Stimulated activated CD4-positive, alpha-beta T cell treated with anti-CD3 and anti-CD28 coated beads, TNF-alpha, amount 100 ng/mL, for 1 hour (primary cell): ENCODE measurements at regions not wholly inside any gene's neighbourhood (a gene's known extent, or its start where the extent isn't known, plus 50 kb on each side); places are given as distances from the start of the nearest gene placed in this dataset.

Experiments
- DNase-seq, 3 donors: peaks; one replicate each; pipeline ENCODE4 v3.0.0-alpha.2; 2020; ENCODE audit warnings: low read depth in 3 of 3, low spot score in 1 of 3

DNA sequence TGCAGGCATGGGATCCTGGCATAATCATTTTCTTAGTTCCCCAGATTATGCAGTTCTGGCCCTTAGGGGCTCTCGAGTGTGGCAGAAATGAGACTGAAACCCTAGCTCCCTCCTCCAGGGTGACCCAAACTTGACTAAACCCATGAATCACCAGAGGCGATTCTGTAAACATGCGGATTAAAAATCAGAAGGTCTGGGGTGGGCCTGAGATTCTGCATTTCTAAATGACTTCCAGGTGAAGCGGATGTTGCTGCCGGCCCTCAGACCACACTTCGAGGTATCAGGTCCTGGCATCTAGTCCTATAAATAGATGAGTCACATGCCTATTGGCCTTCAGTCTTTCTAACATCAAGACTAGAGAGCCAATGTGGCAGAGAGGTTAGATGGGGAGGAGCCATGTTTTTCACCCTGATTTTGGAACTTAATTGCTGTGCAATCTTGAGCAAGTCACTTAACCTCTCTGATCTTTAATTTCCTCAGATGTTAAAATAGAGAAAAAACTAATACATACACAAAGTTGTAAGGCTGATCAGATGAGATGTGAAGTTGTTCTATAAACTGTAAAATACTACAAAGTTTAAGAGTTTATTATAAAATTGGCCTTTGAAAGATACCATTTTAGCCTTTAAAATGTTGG, 431.2 kb downstream of the FOXO1 start:
- DNase-seq, result no peak

DNA sequence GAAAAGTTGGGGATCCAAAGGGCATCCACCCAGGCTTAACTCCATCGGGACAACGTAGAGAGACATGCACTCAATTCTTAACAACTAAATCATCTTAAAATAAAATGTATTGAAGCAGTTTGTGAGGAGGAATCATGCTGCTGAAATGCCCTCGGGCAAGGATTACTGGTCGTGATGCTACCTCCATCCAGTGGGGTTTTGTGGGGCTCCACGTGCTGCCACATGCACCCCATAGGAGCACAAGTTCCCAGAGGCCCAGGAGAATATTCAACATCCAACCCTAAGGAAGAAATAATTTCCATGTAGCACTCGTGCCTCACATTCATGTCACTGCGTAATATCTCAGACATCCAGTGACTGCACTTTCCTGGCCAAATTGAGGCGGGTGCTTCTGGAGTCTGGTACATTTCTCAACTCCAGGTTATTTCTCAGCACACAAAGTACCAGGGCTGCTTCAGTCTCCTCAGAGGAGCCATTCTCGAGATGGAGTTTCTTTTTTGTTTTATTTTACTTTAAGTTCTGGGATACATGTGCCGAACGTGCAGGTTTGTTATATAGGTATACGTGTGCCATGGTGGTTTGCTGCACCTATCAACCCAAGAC, 429.8 kb downstream of the FOXO1 start:
- DNase-seq, result no peak

DNA sequence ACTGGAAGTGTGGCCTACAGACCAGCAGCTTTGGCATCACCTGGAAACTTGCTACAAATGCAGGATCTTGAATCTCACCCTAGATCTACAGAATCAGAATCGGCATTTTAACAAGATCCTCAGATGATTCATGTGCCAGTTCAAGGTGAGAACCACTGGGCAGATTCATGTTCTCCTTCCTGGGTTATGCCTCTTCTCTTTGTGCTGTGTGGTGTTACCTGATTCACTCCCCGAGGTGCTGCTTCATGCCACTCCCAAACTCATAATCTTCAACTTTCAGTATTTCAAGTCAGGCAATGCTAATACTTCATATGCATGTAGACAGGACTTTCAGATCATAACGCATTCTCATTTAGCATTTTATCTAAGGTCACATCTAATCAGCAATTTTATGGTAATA, 427.7 kb downstream of the FOXO1 start:
- no peak for DNase-seq

DNA sequence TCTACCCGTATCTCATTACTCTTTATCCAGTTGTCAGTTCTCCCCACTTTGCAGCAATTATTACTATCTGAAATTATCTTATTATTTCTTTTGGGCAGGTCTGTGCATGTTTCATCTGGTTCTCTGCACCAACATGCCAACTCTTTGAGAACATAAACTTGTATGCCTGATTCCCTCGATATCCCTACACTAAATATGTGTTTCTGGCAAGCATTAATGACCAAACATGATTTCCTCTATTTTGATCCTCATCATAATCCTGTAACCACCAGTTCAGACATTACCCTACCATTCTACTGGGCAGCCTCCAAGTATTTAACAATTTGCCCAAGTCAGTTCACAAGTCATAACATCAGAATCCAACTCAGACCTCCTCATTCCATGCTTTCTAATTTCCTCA, 426.1 kb downstream of the FOXO1 start:
- DNase-seq, result no peak

DNA sequence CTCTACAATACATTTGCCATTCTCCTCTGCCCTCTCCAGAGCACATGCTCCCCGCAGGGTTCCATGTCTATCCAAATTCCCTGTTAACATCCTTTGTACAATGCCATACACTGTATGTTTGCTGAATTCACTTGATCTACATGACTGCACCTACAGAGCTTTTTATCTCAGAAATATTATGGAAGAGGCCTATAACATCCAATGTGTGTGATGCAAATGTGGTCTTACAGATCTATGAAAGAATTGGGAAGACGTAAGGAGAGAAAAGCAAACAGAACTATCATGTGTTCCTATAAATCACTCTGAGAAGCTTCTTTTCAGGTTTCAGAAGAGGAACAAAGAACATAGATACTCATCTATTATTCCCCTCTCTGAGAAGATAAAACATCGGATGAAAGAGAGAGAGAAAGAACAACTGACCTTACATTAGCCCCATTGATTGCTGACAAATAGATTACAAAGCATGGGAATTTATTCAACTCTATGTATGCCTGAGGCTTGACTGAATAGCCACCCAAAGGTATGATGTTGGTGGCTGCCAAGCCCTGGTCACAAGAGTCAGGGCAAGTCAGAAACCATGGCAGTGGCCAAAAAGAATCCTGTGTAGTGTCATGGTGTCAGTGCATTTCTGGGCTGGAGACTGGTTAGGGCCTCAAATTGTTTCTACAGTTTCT, 425.2 kb downstream of the FOXO1 start:
- DNase-seq, result no peak

DNA sequence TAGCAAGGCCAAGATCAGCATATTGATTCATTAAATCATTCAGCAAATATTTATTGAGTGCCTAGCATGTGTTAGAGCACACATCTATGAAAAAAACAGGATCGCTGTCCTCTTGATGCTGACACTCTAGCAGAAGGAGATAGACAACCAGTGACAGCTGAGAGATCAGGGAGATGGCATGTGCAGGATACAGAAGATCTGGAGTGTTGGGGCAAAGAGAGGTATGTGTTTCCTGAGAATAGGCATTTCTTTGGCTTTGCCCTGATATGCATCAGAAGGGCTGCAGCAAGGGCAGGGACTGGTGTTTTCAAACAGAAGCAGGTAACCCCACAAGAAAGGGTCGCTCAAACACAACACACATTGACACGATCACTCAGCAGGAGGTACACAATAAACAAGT, 423.4 kb downstream of the FOXO1 start:
- DNase-seq, result no peak

DNA sequence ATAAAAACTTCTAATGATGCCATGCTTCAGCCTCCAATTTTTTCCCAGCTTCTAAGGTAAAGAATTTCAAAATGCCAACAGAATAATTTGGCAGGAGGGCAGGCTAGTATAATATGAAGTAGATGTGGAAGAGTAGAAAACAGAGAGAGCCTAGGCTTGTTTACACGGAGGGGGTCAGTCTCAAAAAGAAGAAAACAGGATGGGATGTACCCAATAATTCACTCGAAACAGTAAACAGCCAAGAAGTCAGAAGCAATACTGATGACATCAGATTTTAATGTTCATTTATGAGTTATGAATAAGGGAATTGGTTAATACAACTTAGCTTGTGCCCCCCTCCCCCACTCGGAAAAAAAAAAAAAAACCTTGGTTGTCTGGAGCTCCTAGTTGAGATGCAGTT, 422.5 kb downstream of the FOXO1 start:
- DNase-seq, result no peak

DNA sequence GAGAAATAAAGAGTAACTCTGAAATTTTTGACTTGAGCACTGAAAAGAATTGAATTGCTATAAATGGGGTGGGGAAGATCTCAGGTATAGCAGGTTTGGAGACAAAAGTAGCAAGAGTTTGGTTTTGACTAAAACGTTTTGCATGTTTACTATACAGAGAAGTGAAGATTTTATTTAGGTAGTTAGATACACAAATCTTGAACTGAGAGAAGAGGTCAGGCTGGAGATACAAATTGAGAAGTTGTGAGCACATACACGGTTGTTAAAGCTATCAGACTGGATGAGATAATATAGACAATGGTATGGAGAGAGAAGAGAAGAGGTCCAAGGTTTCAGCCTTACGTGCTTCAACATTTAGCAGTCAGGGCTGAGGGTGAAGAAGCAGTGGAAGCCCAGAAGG, 420.9 kb downstream of the FOXO1 start:
- DNase-seq, result no peak

DNA sequence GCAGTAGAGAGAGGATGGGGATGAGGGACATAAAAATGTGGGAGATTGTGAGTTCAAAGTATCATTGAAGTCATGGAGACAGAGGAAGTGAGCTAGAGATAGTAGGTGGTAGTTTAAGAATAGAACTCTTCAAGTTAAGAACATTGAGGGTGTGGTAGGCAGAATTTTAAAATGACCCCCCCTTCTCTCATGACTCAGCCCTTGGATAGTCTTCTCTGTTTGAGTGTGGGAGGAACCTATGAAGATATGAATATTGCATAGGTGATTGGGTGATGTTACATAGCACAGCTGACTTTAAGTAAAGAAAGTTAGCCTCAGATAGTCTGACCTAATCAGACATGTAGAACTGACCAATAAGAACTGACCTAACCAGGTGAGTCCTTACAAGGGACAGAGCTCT, 418.6 kb downstream of the FOXO1 start:
- no peak for DNase-seq

DNA sequence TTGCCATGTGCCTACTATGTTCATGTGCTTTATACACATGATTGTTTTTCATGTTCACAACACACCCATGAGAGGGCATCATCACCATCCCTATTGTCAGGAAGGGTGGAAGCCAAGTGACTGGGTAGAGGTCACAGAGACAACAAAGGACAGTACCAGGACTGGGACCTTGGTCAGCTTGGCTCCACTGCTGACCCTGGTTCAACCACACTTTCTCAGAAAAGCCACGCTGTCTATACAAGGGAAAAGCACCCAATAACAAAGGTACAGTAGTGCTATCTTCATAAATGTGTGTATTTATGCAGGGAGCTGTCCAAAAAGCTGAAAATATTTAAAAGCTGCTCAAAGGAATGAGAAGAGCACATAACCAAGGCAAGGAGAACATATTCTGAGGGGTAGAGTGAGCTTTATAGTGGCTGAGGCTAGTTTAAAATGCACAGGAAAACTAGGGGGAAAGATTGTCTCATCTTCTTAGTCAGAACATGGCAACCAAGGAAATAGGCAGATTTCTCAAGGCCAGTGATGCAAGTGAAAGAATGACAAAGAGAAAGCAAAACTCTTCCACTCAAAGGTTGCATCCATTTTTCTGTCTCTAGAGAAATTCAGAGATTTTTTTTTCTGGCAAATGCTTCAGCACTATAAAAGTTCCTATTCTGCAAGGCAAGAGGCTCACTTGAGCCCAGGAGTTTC, 415.0 kb downstream of the FOXO1 start:
- DNase-seq, result no peak

DNA sequence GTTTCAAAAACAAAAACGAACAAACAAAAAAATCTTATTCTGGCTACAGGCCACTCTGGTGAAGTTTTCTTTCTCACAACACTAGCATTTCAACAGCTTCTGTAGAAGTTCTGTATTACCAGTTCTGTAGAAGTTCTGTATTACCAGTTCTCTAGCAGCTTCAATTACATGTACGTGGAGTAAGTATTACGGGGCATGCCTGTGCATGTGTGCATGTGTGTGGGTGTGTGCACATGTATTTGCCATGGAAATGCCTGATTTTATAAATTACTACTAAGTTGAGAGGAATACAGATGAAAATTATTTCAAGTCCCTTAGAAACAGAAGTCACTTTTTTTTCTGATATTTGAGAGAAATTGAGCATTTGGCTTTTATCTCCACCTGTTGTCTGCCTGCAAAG, 414.2 kb downstream of the FOXO1 start:
- no peak for DNase-seq

DNA sequence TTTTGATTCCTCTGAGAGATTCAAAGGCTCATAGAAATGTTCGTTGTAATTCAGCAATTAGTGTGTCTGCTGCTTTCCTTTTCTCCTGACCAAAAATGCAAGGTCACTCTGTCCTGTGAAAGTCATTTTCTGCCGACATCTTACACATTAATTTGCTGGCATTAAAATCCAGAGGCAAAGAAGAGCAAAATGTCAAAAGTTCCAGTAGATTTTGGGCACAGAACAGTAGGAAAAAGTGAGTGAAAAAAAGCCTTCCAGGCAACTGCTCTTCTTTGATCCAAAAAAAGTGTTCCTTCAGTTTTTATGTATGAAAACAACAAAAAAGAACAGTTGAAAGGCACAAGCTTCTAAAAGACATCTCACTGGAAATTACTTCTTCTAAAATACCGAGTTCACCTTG, 413.8 kb downstream of the FOXO1 start:
- no peak for DNase-seq

DNA sequence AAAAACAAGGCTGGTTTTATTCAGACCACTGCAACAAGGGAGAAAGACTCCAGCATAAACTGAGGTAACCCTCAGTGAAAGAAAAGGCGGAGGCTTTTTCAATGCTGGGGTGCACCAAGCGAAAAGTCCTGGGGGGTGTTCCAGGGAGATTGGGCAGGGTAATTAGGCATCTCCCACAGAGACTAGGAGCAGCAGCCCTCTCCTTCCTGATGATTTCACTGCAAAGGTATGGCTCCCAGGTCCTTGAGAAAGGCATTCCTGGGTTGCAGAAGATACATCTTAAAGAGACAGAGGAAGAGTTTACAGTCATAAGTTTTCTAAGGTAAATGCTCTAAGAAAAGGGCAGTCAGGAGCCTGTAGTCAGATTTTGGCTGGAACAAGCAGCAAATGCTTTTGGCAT, 412.0 kb downstream of the FOXO1 start:
- DNase-seq, result no peak

DNA sequence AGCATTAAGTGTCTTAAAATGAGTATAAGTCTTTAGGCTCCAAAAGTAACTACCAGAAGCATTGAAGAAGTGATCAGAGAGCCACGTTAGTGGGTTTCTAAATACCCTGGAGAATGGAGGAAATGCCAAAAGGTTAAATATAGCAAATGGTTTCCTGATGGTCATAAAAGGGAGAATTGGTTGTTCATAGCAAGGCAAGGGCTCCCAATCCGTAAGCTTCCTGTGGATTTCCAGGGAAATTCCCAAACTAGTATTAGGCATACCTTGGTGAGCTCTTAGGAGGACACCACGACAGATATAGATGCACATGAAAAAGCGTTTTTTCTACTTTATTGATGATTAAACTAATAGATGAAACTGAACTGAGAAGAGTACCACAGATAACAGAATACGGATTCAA, 410.9 kb downstream of the FOXO1 start:
- no peak for DNase-seq

DNA sequence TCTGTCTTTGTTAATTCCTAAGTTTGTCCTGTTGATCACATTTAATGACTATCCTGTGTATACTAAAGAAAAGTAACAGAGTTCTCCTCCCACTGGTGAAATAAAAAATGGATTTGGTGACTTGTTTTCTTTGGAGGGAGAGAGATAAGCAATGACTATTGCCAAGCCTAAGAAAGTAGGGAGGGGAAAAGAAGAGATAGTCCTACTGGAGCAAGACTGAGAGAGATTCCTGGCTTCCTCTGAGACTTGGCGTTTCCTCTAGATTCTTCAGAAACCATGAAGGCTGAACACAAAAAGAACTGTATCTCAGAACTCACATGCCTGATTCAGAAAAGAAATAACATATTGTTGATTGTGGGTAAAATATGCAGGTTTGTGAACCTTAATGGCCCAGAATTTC, 406.5 kb downstream of the FOXO1 start:
- no peak for DNase-seq

DNA sequence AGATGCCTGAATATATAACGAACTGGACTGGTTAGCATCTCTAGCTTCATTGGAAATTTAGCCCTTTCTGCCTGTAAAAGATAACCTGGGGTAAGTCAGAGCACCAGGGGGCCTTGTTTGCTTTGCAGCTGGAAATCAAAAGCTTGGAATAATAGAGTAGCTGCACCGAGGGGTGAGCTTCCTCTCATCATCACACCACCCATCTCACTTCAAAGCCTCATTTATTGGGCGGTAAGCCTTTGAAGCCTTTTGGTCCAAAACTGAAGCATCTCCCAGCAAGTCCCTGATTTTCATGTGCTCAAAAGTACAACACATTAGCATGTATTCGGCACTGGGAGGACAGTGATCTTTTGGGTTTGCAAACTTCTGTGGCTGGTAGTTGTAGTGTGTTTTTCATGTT, 405.1 kb downstream of the FOXO1 start:
- no peak for DNase-seq

DNA sequence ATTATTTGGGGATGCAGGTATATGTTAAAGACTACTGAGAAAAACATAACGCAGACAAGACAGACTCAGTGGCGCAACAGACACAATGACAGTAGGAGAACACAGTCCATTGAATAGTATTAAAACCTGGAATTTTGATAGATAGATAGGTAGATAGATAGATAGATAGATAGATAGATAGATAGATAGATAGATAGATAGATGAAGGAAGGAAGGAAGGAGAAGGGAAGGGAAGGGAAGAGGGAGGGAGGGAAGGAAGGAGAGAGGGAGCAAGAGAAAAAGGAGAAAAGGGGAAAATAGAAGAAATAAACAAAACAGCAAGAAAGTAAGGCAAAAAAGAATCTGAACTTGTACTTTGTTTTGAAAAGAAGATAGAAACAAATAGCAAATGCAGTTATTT, 404.5 kb downstream of the FOXO1 start:
- DNase-seq, result no peak

DNA sequence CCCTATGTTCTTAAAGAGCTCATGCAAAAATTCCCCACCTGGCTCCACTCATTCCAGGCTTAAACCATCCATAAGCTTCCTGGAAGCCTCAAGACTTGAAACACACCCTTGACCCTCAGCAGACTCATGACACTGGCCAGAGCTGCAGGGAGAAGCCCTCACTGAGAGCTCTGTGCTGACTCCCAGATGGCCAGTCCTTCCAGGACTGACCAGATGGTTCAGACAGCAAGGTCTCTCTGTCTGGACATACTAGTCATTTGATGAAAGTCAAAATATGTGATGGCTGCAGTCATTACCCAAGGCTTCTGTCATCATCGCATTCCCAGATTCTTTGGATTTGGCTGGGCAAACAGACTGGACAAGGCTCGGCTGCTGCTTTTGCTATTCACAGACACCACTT, 397.4 kb downstream of the FOXO1 start:
- DNase-seq, result no peak

DNA sequence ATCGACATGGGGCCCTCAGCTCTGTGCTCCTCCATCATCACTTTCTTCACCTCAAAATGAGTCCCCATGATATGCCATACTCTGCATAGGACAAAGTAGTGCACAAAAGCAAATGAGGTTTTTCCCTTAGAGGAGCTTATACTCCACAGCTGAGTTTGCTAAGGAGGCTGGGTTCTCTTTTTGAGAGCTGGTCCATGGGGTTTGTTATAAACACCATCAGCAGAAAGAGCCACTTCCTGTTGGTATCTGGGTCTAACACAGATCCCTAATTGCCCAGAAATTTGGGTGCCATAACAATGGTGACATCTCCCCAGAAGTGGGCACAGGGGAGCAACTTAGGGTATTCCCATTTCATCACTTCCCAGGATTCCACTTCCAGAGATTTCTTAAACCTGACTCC, 395.7 kb downstream of the FOXO1 start:
- DNase-seq, result no peak

DNA sequence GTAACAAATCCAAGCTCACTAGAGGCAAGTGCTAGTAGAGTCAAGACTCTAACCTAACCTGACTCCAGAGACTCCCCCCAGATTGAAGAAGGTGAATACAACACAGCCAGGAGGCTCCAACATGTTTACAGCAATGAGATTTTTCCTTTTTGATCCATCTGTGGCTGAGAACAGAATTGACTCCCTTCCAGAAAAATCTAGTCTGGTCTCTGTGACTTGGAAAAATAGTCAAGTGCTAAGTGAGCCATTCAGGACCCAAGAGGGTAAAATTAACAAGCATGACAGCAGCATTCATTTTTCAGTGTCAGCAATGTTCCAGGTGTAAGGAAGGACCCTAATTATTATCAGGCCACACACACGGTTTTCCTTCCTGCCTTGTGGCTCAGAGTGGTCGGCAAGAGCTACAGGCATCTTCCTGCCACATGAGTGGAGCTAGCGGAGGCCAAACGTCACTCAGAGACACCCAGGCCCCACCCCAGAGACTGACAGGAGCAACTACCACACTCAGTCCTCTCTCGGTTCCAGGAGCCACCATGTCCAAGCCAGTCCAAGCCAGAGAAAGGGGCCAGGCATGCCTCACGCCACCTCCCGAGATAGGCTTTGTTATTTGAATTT, 395.1 kb downstream of the FOXO1 start:
- DNase-seq, result no peak

DNA sequence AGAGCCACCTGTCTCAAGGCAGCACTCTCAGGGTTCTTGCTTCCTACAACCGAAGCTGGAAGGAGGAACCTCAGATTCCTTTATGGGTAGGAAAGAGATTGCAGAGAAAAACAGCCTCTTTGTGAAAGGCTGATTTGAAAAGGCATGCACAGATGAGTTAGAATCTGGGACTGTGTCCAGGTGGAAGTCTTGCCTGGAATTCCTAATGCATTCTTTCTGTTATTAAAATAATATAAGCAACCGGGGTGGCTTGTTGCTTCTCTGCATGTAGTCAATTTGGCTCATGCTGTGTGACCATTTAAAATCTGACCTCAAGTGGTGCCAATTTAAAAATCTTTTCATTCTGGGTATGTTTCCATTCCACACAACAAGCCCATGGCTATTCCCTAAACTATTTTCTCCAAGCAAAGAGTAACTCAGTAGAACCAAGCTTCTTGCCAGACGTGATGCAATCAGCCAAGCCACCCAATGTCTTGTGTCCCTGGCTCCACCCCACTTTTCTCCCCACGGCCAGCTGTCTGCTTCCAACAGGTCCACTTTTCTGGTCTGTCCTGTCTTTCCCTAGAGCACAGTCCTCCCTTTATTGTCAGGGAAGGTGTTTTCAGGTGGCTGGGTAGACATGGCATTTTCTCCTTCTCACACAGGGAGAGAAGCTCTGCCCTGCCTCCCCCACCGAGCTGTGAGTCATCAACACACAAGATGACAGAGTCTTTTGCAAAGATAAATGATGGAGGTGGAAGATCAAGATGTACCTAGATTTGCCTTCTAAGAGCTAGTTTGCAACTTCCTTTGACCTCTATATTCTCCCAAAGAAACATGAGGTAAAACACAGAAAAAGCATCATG, 394.3 kb downstream of the FOXO1 start:
- DNase-seq, result peak in 2 of 3 donors; percentile 12 to 25
